ENCODE measurements at regions not wholly inside any gene's neighbourhood (a gene's known extent, or its start where the extent isn't known, plus 50 kb on each side); places are given as distances from the start of the nearest gene placed in this dataset.

DNA sequence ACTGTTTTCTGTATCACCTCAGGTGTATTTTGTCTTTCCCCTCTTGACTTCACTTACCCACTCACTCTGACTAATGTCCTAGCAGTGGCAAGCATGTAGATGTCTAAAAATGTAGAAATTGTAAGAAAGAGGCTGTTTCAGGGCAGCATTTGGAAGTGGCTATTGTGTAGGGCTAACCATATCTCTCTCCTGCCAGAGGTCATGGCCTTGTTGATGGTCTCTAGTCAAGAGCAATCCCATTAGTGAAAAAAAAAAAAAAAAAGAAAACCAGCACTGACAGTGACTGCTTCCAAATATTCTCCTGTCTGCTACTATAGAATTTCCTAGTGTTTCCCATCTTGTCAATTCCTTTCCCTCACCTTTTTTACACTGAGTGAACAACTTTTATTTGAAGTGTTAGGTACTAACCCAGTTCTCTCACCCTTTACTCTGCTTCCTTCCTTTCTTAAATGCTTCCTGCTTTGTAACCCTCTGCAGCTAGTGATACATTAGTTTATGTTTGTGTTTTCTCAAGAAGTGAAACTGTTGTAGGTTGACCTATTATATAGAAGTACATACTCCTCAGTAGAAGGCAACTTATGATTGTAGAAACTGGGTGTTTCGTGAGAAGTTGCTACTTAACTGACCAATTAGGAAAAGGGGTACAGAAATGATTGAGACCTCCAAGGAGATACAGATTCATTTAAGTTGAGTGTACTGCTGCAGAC, 174.1 kb upstream of the PTPRK start:
- Histone ChIP-seq H3K4me3 (ENCODE audit: low read depth, low read length) (no peak overlapping the region), H3K27me3 (ENCODE audit: control insufficient read depth, insufficient read depth, low read length) (no peaks in the 10 kb centered on the region), H3K4me1 (ENCODE audit: control insufficient read depth, insufficient read depth, low read length, poor library complexity, severe bottlenecking) (no peaks in the 10 kb centered on the region), H3K36me3 (ENCODE audit: control insufficient read depth, insufficient read depth, low read length) (no peaks in the 10 kb centered on the region), H3K27ac (ENCODE audit: insufficient read depth, low read length, poor library complexity, severe bottlenecking) (no peak overlapping the region), H3K9me3 (ENCODE audit: control insufficient read depth in 2 of 2, low read length in 2 of 2) (no peaks in the 10 kb centered on the region)
- Mint-ChIP-seq H3K9me3 (peaks cover 0 to under 1% (median 0%) of the 10 kb centered on the region in 7 donors), H3K4me3 (no peak overlapping the region), H3K27me3 (no peaks in the 10 kb centered on the region), H3K36me3 (no peaks in the 10 kb centered on the region), H3K4me1 (no peaks in the 10 kb centered on the region), H3K27ac (no peak overlapping the region)
- ATAC-seq (ENCODE audit: low read depth in 2 of 2) (no peak), DNase-seq (no peak)

DNA sequence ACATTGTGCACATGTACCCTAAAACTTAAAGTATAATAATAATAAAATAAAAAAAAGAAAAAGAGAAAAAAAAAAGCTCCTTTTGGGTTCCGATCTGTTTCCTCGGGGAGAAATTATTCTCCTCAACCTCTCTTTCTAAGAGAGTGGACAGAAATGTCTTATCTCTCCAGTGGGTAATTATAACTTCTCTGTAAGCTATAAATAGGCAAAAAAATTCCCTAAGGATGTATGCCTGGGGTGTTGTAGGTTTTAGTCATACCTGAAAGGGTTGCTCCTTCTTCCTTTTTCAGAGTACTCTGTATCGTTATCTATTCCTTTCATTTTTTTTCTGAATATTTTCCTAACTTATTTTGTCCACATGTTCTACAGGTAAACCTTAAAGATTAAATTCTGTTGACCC, 169.7 kb upstream of the PTPRK start:
- no peaks in the 10 kb centered on the region for H3K36me3 Mint-ChIP-seq
- no peaks in the 10 kb centered on the region for H3K4me1 Mint-ChIP-seq
- Histone ChIP-seq H3K27ac (ENCODE audit: insufficient read depth, low read length, poor library complexity, severe bottlenecking) (no peak overlapping the region), H3K9me3 (ENCODE audit: control insufficient read depth in 2 of 2, low read length in 2 of 2) (no peaks in the 10 kb centered on the region), H3K27me3 (ENCODE audit: control insufficient read depth, insufficient read depth, low read length) (no peaks in the 10 kb centered on the region), H3K4me3 (ENCODE audit: low read depth, low read length) (no peak overlapping the region), H3K4me1 (ENCODE audit: control insufficient read depth, insufficient read depth, low read length, poor library complexity, severe bottlenecking) (no peaks in the 10 kb centered on the region), H3K36me3 (ENCODE audit: control insufficient read depth, insufficient read depth, low read length) (no peaks in the 10 kb centered on the region)
- H3K27ac Mint-ChIP-seq: no peak overlapping the region
- peaks cover 0 to 2% (median 0%) of the 10 kb centered on the region in 7 donors for H3K9me3 Mint-ChIP-seq
- H3K4me3 Mint-ChIP-seq: no peak overlapping the region
- no peak for DNase-seq
- no peaks in the 10 kb centered on the region for H3K27me3 Mint-ChIP-seq
- no peak for ATAC-seq (ENCODE audit: low read depth in 2 of 2)

DNA sequence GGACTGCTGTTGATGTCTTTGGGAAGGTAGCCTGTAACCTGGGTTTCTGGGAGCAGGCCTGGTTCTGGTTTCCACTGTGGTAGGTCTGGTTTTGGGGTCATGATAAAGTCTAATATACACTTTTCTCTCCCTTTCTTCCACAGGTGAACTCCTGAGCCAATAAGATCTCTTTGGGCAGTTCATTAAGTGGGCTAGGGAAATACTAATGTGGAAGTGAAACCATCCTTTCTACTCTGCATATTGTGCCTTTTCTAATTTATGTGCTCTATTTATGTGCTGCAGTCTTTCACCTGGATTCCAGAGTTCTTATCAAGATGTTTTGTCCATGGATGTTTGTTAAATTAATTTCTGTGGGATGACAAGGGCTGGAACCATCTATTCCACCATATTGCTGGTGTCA, 165.7 kb upstream of the PTPRK start:
- H3K4me3 Mint-ChIP-seq: no peak overlapping the region
- H3K9me3 ChIP-seq (ENCODE audit: control insufficient read depth in 2 of 2, low read length in 2 of 2): no peaks in the 10 kb centered on the region
- no peak for ATAC-seq (ENCODE audit: low read depth in 2 of 2)
- no peaks in the 10 kb centered on the region for H3K36me3 ChIP-seq (ENCODE audit: control insufficient read depth, insufficient read depth, low read length)
- H3K36me3 Mint-ChIP-seq: no peaks in the 10 kb centered on the region
- no peak overlapping the region for H3K27ac Mint-ChIP-seq
- no peaks in the 10 kb centered on the region for H3K27me3 ChIP-seq (ENCODE audit: control insufficient read depth, insufficient read depth, low read length)
- peaks cover 0 to 2% (median 0%) of the 10 kb centered on the region in 7 donors for H3K9me3 Mint-ChIP-seq
- no peak overlapping the region for H3K27ac ChIP-seq (ENCODE audit: insufficient read depth, low read length, poor library complexity, severe bottlenecking)
- H3K27me3 Mint-ChIP-seq: no peaks in the 10 kb centered on the region
- no peaks in the 10 kb centered on the region for H3K4me1 ChIP-seq (ENCODE audit: control insufficient read depth, insufficient read depth, low read length, poor library complexity, severe bottlenecking)
- no peaks in the 10 kb centered on the region for H3K4me1 Mint-ChIP-seq
- no peak overlapping the region for H3K4me3 ChIP-seq (ENCODE audit: low read depth, low read length)
- DNase-seq: no peak

DNA sequence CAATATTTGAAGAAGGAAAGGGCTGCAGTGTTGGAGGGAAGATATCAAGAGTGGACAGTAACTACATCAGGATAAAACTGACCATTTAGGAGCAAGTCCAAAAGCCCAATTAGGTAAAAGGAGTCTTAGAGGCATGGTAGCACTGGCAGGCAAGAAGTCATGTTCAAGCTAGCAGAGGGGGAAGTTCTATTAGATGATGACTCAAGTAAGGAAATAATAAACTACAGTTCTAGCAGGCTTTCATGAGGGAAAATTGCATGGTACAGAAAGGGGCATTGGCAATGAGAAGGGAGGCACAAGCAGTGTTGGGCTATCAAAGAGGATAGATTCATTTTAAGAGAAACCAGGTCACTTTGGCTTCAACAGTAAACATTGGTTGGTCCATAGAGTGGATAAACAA, 156.1 kb upstream of the PTPRK start:
- Mint-ChIP-seq H3K4me1 (no peaks in the 10 kb centered on the region), H3K27ac (no peak overlapping the region), H3K27me3 (no peaks in the 10 kb centered on the region), H3K36me3 (no peaks in the 10 kb centered on the region), H3K4me3 (no peak overlapping the region), H3K9me3 (peaks cover 0 to 7% (median 2%) of the 10 kb centered on the region in 7 donors)
- H3K36me3 ChIP-seq (ENCODE audit: control insufficient read depth, insufficient read depth, low read length): no peaks in the 10 kb centered on the region
- H3K9me3 ChIP-seq (ENCODE audit: control insufficient read depth in 2 of 2, low read length in 2 of 2): no peaks in the 10 kb centered on the region
- no peaks in the 10 kb centered on the region for H3K4me1 ChIP-seq (ENCODE audit: control insufficient read depth, insufficient read depth, low read length, poor library complexity, severe bottlenecking)
- H3K27me3 ChIP-seq (ENCODE audit: control insufficient read depth, insufficient read depth, low read length): no peaks in the 10 kb centered on the region
- DNase-seq: no peak
- no peak for ATAC-seq (ENCODE audit: low read depth in 2 of 2)
- no peak overlapping the region for H3K27ac ChIP-seq (ENCODE audit: insufficient read depth, low read length, poor library complexity, severe bottlenecking)
- no peak overlapping the region for H3K4me3 ChIP-seq (ENCODE audit: low read depth, low read length)

DNA sequence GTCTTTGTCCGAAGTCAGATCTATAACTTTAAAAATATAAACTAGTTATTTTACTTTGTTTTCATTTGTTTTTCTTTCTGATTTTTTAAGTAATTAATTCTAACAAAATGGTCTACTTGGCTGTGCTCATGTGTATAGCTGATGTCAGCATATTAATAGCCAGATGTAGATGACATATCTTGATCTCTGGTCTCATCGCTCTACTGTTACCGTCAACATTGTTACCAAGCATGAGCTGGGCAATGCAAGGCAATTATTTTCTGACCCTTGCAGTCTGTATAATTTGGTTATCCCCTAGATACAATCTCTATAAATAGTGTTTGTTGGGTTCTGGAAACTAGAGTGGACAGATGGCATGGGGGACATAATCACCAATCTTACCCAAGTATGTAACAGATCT, 151.6 kb upstream of the PTPRK start:
- Histone ChIP-seq H3K4me1 (ENCODE audit: control insufficient read depth, insufficient read depth, low read length, poor library complexity, severe bottlenecking) (no peaks in the 10 kb centered on the region), H3K4me3 (ENCODE audit: low read depth, low read length) (no peak overlapping the region), H3K9me3 (ENCODE audit: control insufficient read depth in 2 of 2, low read length in 2 of 2) (no peaks in the 10 kb centered on the region), H3K36me3 (ENCODE audit: control insufficient read depth, insufficient read depth, low read length) (no peaks in the 10 kb centered on the region), H3K27ac (ENCODE audit: insufficient read depth, low read length, poor library complexity, severe bottlenecking) (no peak overlapping the region), H3K27me3 (ENCODE audit: control insufficient read depth, insufficient read depth, low read length) (no peaks in the 10 kb centered on the region)
- no peak for ATAC-seq (ENCODE audit: low read depth in 2 of 2)
- no peak overlapping the region for H3K4me3 Mint-ChIP-seq
- H3K27ac Mint-ChIP-seq: no peak overlapping the region
- peaks cover 0 to 7% (median 4%) of the 10 kb centered on the region in 7 donors for H3K9me3 Mint-ChIP-seq
- H3K4me1 Mint-ChIP-seq: peaks cover 0 to 4% (median 0%) of the 10 kb centered on the region in 4 donors
- no peak for DNase-seq
- H3K27me3 Mint-ChIP-seq: no peaks in the 10 kb centered on the region
- H3K36me3 Mint-ChIP-seq: no peaks in the 10 kb centered on the region

DNA sequence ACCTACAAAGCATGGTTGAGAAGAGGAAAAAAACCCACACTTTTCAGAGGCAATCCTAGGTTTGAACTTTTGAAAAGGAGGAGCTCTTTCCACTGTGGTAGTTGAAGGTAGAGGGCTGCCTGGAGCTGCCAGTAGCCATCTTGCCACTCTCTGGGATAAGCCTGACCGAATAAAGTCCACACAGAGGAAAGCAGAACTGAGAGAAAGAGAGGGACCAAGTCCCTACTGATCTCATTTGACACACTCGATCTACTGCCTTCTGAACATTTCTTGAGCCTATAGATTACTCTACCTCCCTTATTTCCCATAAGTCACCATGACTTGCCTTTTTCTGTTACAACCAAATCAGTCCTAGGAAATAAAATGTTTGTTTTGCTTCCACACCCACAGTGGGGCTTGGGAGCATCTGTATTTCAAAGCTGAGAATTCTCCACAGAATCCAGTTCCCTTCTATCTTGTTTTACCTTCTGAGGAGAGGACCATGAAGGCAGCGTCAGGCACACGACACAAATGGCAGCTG, 147.0 kb upstream of the PTPRK start:
- no peak for ATAC-seq (ENCODE audit: low read depth in 2 of 2)
- Mint-ChIP-seq H3K9me3 (peaks cover 0 to 2% (median 0%) of the 10 kb centered on the region in 7 donors), H3K4me3 (no peak overlapping the region), H3K27me3 (no peaks in the 10 kb centered on the region), H3K4me1 (peaks cover 0 to 4% (median 0%) of the 10 kb centered on the region in 4 donors), H3K27ac (no peak overlapping the region), H3K36me3 (no peaks in the 10 kb centered on the region)
- no peak for DNase-seq
- Histone ChIP-seq H3K27me3 (ENCODE audit: control insufficient read depth, insufficient read depth, low read length) (no peaks in the 10 kb centered on the region), H3K9me3 (ENCODE audit: control insufficient read depth in 2 of 2, low read length in 2 of 2) (no peaks in the 10 kb centered on the region), H3K27ac (ENCODE audit: insufficient read depth, low read length, poor library complexity, severe bottlenecking) (no peak overlapping the region), H3K36me3 (ENCODE audit: control insufficient read depth, insufficient read depth, low read length) (no peaks in the 10 kb centered on the region), H3K4me1 (ENCODE audit: control insufficient read depth, insufficient read depth, low read length, poor library complexity, severe bottlenecking) (no peaks in the 10 kb centered on the region), H3K4me3 (ENCODE audit: low read depth, low read length) (no peak overlapping the region)

DNA sequence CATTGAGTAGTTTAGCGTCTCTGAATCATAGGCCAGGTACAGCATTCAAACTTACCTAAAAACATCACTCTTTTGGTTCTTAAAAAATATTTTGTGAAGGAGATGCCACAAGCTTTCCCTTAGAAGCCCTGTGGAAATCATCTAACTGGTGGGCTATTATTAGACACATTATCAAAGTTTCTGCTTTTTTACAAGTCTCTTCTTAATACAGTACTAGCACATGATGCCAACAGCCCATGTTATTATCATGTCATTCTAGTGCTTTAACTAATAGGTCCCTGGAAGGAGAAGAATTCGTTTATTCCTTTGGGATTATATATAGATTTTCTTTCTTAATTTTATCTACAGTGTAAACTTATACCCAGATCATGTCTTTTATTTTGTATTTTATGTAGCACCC, 146.0 kb upstream of the PTPRK start:
- H3K9me3 ChIP-seq (ENCODE audit: control insufficient read depth in 2 of 2, low read length in 2 of 2): no peaks in the 10 kb centered on the region
- Mint-ChIP-seq H3K27me3 (no peaks in the 10 kb centered on the region), H3K9me3 (peaks cover 0 to 2% (median 0%) of the 10 kb centered on the region in 7 donors), H3K27ac (no peak overlapping the region), H3K4me1 (peaks cover 0 to 4% (median 0%) of the 10 kb centered on the region in 4 donors), H3K4me3 (no peak overlapping the region), H3K36me3 (no peaks in the 10 kb centered on the region)
- H3K36me3 ChIP-seq (ENCODE audit: control insufficient read depth, insufficient read depth, low read length): no peaks in the 10 kb centered on the region
- no peaks in the 10 kb centered on the region for H3K4me1 ChIP-seq (ENCODE audit: control insufficient read depth, insufficient read depth, low read length, poor library complexity, severe bottlenecking)
- no peak overlapping the region for H3K27ac ChIP-seq (ENCODE audit: insufficient read depth, low read length, poor library complexity, severe bottlenecking)
- H3K4me3 ChIP-seq (ENCODE audit: low read depth, low read length): no peak overlapping the region
- no peak for DNase-seq
- no peaks in the 10 kb centered on the region for H3K27me3 ChIP-seq (ENCODE audit: control insufficient read depth, insufficient read depth, low read length)
- no peak for ATAC-seq (ENCODE audit: low read depth in 2 of 2)

DNA sequence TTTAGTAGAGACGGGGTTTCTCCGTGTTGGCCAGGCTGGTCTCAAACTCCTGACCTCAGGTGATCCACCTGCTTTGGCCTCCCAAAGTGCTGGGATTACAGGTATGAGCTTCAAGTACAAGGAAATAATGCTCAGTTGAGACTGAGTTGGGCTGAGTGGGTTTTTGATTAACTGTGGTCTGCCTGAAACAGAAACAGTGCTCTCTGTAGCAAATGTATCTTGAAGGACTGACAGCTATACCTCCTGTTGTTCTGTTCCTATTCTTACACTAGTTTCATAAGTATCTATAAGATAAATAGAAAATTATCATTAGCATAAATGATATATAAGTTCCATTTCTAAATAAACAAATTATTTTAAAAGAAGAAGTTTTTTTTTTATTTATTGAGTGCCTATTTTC, 142.8 kb upstream of the PTPRK start:
- Histone ChIP-seq H3K4me3 (ENCODE audit: low read depth, low read length) (no peak overlapping the region), H3K4me1 (ENCODE audit: control insufficient read depth, insufficient read depth, low read length, poor library complexity, severe bottlenecking) (no peaks in the 10 kb centered on the region), H3K27ac (ENCODE audit: insufficient read depth, low read length, poor library complexity, severe bottlenecking) (no peak overlapping the region), H3K27me3 (ENCODE audit: control insufficient read depth, insufficient read depth, low read length) (no peaks in the 10 kb centered on the region), H3K36me3 (ENCODE audit: control insufficient read depth, insufficient read depth, low read length) (no peaks in the 10 kb centered on the region), H3K9me3 (ENCODE audit: control insufficient read depth in 2 of 2, low read length in 2 of 2) (no peaks in the 10 kb centered on the region)
- no peaks in the 10 kb centered on the region for H3K4me1 Mint-ChIP-seq
- no peaks in the 10 kb centered on the region for H3K36me3 Mint-ChIP-seq
- no peaks in the 10 kb centered on the region for H3K27me3 Mint-ChIP-seq
- no peak overlapping the region for H3K27ac Mint-ChIP-seq
- no peak overlapping the region for H3K4me3 Mint-ChIP-seq
- DNase-seq (no peak), ATAC-seq (ENCODE audit: low read depth in 2 of 2) (no peak)
- H3K9me3 Mint-ChIP-seq: peaks cover 0 to 2% (median 0%) of the 10 kb centered on the region in 7 donors

All from CD4-positive, CD25-positive, alpha-beta regulatory T cell (primary cell).